Renal pelvis (tissue), 1 donor: ENCODE measurements at regions not wholly inside any gene's neighbourhood (a gene's known extent, or its start where the extent isn't known, plus 50 kb on each side); places are given as distances from the start of the nearest gene placed in this dataset.
"Not testable (repeated sequence)": the region's sequence is repeated elsewhere in the genome, so short reads cannot be mapped to it uniquely, and the experiment has no call there.

Experiments used
- DNase-seq: peaks from one replicate; pipeline ENCODE4 v3.0.0-alpha.2; 2013

DNA sequence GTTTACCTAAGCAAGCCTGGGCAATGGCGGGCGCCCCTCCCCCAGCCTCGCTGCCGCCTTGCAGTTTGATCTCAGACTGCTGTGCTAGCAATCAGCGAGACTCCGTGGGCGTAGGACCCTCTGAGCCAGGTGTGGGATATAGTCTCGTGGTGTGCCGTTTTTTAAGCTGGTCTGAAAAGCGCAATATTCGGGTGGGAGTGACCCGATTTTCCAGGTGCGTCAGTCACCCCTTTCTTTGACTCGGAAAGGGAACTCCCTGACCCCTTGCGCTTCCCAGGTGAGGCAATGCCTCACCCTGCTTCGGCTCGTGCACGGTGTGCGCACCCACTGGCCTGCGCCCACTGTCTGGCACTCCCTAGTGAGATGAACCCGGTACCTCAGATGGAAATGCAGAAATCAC, 442.6 kb upstream of the MTPN start:
- DNase-seq = not testable (repeated sequence)

GRCh38 chr7:136412952-136413351, 435.8 kb upstream of the MTPN start:
- DNase-seq = no peak

GRCh38 chr7:136405931-136406777, 429.0 kb upstream of the MTPN start:
- peak; percentile 43 for DNase-seq

DNA sequence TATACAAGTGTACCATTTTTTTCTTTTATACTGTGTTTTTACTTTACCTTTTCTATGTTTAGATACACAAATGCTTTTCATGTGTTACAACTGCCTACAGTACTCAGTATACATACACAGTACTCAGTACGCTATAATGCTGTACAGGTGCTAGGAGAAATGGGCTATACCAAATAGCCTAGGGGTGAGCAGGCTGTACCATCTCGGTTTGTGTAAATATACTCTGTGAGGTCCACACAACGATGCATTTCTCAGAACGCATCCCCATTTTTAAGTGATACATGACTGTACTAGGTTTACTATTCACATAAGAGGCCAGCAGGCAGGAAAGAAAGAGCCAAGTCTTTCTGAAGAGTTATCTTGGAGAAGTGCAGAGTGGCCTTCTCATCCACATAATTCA, 426.4 kb upstream of the MTPN start:
- DNase-seq = no peak

DNA sequence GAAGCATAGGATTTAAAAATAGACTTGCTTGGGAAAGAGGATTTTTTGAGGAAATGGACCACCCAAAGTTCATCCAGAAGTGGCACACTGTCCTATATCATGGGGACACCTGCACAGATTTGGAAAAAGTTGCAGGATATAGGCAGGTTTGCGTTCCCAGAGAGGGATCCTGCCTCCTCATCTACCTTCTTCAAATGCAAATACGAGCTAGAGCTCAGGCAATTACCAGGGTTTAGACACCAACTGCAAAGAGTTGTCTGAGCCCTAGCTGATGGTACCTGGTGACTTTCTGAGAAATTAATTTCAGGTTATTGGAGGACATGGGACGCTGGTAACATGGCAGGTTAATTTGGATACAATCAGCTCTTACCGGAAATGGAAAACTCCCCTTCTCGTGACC, 423.7 kb upstream of the MTPN start:
- no peak for DNase-seq

GRCh38 chr7:136399385-136399784, 422.2 kb upstream of the MTPN start:
- DNase-seq = no peak

DNA sequence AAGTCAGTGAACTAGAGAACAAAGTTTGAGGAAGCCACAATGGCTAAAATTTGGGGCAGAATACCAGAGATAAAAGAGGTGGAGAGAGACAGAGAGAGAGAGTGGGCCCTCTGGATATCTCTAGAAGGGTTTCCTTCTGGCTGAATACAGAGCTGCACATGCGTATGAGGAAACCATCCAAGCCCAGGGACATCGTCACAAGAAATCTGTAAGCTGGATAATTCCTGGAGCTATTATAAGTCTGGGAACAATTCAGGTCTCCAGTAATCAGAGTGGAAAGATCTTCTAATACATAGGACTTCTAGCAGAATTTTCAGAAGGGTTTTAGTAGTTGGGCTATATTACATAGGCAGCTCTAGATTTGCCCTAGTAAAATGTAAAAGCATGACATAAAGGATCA, 415.7 kb upstream of the MTPN start:
- DNase-seq = no peak

- no peak for DNase-seq
Observed at GRCh38 chr7:136391371-136391770, 414.2 kb upstream of the MTPN start.

- no peak for DNase-seq
Observed at GRCh38 chr7:136389933-136390332, 412.8 kb upstream of the MTPN start.

GRCh38 chr7:136386876-136387275, 409.7 kb upstream of the MTPN start:
- no peak for DNase-seq

DNA sequence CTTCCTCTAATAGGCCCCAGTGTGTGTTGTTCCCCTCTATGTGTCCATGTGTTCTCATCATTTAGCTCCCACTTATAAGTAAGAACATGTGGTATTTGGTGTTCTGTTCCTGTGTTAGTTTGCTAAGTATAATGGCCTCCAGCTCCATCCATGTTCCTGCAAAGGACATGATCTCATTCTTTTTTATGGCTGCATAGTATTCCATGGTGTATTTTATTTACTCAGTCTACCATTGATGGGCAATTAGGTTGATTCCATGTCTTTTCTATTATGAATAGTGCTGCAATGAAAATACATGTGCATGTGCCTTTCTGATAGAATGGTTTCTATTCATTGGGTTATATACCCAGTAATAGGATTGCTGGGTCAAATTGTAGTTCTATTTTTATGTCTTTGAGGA, 394.2 kb upstream of the MTPN start:
- DNase-seq = not testable (repeated sequence)

DNA sequence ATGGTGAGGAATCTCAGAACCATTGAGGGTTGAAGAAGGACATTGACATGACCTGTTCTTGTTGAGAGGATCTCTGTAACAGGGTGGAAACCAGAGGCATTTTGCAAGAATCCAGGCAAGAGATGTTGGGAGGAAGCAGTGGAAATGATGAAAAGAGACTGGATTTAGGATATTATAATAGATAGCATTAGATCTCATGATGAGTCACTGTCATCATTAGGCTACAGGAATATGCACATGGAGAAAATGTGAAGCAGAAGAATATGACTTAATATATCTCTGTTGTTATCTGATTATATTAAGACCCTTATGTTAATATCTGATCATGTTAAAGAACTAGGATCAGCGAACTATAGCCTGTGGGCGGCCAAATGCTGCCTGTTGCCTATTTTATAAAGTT, 393.0 kb upstream of the MTPN start:
- DNase-seq = no peak

- no peak for DNase-seq
Observed at GRCh38 chr7:136369225-136369624, 392.1 kb upstream of the MTPN start.

DNA sequence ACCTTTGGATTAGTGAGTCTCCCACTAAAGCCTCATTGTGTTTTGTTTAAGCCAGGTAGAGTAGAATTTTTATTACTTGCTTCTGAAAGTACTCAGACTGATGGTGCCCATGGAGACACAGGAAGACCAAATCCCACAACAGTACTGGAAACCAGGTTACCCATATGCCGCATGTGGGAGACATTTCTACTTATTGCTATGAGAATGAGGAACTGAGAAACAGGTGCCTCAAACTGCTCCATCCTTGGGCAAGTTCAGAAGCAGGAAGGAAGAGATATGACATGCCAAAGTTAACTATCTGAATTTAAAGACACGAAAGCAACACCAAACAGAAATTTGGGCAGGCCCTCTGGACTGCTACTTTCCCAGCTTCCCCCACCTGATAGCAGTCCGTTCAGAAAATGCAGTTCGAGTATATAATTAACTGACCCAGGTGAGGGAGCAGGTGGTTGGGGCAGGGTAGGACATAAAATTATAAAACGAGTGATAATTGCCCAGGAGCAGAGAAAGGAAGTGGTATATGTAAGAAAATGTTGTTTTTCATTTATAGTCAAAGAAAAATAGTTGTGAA, 382.3 kb upstream of the MTPN start:
- DNase-seq = no peak

DNA sequence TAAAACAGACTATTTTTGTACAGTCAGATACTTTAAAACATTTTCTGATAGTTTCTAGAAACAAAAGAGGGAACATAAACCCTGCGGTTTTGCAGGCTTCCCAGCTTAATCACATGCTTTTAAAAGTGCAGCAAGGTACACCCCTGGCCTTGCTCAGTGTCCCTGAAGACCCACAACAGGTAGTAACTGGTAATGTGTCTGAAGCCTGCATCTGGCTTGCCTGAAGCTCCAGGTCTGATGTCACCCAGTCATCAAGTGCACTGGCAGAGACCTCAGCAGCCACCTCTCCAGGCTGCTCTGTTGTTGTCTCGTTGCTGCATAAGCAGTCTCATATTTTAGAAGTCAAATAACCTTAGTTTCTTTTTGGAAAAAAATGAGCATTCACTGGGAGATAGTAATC, 376.1 kb upstream of the MTPN start:
- DNase-seq = no peak

GRCh38 chr7:136348542-136349192, 371.5 kb upstream of the MTPN start:
- DNase-seq = no peak

- no peak for DNase-seq
Observed at GRCh38 chr7:136348142-136348541, 371.0 kb upstream of the MTPN start.

- no peak for DNase-seq
Observed at GRCh38 chr7:136347488-136347887, 370.3 kb upstream of the MTPN start.

DNA sequence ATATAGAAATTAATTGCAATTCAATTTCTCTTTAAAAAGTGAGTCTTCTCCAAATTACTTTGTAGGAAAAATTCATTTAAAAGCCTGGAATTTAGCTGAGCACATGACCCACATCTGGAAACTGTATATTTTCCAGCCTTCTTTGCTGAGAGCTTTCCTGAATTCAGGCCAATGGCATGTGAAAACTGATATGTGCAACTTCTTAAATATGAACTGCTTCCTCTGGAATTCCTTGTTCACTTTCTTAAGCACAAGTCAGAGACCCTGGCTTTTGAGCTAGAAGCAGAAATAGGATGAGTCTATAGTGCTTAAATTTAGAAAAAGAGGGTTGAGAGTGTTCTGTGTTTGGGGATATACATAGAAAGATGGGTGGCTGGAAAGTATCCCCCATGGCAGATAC, 365.1 kb upstream of the MTPN start:
- DNase-seq = no peak

DNA sequence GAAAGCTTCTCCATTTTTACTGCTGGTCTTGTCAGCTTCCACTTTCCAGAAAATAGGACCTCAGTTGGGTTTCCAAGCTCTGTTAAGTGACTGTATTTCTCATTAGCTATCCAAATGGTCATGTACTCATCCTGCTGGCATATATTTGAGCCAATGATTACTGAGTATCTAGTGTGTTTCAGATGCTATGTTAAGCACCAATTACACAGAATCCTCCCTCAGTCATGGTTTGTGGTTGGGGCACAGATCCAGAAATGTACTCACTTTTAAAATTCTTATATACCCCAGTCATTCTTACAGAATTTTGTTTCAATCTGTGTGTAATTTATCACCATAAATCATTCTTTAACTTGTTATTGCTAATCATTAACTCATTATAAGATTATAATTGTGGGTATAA, 362.3 kb upstream of the MTPN start:
- DNase-seq = no peak

- DNase-seq = no peak
Observed at GRCh38 chr7:136336932-136337331, 359.8 kb upstream of the MTPN start.

- DNase-seq = no peak
Observed at GRCh38 chr7:136333636-136334035, 356.5 kb upstream of the MTPN start.

- no peak for DNase-seq
Observed at GRCh38 chr7:136326045-136326609, 349.0 kb upstream of the MTPN start.
